Globus pallidus (tissue), 1 donor: ENCODE measurements at regions not wholly inside any gene's neighbourhood (a gene's known extent, or its start where the extent isn't known, plus 50 kb on each side); places are given as distances from the start of the nearest gene placed in this dataset.
"Not testable (repeated sequence)": the region's sequence is repeated elsewhere in the genome, so short reads cannot be mapped to it uniquely, and the experiment has no call there.

ENCODE experiments used
- DNase-seq: peaks from one replicate; pipeline ENCODE4 v3.0.0-alpha.2; 2015; ENCODE audit warnings: low spot score

DNA sequence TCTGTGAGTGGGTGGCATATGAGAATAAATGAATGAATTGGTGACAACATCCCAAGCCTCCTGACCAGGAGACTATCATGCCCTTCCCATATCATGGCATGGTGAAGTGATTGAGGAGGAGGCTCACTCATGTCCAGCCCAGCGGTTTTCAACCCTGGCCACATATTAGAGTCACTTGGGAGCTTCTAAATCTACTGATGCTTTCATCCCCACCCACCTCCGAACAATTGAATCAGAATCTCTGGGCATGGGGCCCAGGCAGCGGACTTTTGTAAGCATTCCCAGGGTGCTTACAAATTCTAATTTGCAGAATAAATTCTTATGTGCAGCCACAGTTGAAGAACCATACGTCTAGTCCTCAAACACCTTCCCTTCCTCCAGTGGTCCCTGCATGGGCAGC lies 81.7 kb upstream of the SEC11C start:
- DNase-seq: no peak

DNA sequence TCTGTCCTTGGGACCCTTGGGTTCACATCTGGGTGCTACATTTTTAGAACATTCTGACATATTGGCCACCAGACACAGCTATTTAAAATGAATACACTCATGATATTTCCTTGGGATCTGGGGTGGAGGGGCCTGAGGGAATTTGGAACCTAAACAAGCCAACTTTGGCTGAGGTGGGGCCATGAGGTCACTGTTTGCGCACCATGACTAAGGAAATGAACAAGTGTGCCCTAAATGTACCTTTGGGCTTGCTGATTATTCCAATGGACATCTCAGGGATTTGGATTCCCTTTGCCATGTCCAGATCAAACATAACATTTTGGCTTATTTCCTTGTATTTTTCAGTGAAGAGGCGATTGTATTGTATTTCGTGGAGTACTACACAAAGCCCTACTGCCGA lies 80.5 kb upstream of the SEC11C start:
- DNase-seq: no peak

DNA sequence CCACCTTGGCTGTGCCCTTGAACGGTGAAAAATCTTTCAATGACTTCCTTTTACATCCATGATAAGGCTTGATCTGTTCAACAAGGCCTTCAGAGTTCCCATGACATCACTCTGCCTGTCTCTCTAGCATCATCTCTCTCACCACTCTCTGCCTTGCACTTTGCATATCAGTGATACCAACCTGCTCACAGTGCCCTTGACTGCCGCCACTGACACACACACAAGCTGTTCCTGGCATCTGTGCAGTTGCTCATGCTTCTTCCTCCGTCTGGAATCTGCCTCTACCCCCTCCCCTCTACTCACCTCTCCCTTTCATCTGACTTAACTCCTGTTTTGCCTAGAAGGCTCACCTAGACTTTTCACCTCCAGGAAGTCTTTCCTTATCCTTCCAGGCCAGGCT lies 79.1 kb upstream of the SEC11C start:
- no peak for DNase-seq

DNA sequence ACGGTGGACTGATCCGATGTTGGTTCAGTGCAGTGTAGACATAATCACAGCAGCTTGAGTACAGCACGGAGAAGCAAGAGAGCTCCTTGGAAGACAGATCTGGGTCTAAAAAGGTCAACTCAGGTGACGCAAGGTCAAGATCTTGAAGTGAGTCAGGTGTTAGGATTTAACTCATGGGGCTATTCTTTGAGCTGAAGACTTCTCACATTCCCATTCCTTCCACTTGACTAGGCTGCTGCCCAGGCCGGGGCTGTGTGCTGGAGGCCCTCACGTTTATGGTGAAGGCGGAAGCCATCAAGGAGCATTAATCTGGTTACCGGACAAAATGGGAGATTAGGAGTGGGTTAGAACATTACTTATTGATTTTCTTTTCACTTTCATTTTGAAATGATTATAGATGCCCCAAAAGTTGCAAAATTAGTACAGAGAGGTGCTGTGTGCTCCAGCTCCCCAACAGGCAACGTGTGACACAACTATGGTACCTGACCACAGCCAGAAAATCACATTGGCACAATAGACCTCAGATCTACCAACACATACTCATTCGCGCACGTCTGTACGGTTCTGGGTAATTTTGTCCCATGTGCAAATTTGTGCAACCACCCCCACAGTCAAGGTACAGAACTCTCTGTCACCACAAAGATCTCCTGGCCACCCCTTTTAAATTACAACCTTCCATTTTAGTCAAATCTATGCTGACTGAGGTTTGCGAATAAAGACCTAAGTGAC lies 77.6 kb upstream of the SEC11C start:
- no peak for DNase-seq

DNA sequence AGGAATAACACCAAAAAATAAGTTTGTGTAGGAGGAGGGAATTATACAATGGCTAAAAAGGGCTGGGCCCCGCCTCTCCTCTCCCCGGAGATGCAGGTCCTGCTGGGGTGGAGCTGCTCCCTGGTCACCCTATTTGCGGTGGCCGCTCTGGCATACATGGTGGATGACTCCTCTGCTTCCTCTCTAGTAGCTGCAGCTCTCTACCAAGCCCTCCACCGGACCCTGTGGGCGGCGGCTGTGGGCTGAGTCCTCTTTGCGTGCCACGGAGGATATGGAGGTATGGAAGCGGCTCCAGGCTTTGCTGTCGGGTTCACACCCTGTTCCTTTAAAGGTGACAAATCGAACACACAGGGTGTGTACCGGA lies 77.1 kb upstream of the SEC11C start:
- no peak for DNase-seq

DNA sequence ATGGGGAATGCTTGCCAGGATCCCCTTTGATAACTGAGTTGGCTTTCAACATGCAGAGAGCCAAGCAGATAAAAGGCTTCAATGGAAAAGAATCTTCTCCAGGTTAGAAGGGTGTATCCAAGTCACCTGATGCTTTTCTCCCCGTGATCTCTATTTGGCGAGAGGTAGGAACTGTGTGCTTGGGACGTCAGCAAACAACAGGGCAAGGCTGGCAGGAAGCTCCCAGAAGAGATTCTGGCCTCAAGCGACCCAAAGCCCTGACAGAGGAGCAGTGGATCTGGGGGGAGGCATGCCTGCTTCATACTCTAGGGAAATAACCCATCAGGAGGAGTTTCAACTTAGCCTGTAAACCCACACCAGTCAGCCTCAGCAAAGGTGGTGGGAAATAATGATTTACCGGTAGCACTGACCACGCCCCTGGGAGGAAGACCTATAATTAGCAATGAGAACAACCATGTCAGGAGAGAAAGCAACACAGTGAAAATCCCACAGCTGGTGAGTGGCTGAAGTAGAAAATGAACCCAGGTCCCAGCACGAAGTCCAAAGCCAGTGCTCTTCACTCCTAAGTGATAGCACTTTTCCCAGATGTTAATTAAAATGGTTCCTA lies 76.3 kb upstream of the SEC11C start:
- DNase-seq: no peak

DNA sequence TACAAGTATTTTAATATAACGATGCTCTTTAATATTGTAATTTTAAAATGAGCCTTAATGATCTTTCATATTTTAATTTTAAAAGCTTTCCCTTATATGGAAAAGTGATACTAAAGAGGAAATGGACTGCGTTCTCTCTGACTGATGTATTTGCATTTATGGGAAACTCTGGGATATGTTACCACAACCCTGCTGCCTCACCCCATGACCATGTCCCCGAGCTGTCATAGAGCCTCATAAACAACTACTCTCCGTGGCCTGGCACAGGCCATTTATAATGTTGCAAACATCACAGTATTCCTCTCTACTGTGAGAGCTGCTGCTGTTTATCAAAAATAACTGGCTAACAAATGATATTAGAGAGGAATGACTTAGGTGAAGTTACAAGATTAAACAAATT lies 75.8 kb upstream of the SEC11C start:
- DNase-seq: no peak

DNA sequence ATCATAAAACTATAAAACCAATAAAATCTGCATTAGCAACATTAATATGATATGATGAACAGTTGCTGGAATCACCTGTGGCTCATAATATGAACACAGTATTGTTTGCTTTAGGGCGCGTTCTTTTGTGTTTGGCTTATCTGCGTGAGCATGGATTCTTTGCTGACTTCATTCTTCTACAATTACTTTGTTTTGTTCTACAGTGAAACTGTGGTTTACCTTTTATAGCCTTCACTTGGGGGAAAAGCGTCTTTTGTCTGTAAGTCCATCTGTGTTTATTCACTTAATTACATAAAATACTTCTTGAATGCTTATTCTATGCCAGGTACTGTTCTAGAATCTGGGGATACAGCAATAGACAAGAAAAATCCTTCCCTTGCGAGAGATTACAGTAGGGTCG lies 74.0 kb upstream of the SEC11C start:
- DNase-seq: no peak

DNA sequence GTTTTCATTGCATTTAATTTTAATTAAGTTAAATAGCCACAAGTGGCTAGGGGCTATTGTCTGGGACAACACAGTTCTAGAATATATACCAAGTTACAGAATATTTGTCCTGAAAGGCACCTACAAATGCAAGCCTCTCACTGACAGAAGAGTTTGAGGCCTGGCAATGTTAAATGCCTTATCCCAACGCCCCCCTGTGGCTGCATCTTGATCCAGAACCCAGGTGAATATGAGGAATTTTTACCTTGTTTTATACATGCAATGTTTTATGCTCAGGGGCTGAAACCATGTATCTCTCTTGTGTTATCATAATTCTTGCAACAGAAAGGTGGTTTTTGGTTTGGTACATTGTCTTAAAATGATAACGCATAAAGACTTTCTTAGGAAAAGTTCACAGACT lies 71.8 kb upstream of the SEC11C start:
- peak; percentile 29 for DNase-seq

DNA sequence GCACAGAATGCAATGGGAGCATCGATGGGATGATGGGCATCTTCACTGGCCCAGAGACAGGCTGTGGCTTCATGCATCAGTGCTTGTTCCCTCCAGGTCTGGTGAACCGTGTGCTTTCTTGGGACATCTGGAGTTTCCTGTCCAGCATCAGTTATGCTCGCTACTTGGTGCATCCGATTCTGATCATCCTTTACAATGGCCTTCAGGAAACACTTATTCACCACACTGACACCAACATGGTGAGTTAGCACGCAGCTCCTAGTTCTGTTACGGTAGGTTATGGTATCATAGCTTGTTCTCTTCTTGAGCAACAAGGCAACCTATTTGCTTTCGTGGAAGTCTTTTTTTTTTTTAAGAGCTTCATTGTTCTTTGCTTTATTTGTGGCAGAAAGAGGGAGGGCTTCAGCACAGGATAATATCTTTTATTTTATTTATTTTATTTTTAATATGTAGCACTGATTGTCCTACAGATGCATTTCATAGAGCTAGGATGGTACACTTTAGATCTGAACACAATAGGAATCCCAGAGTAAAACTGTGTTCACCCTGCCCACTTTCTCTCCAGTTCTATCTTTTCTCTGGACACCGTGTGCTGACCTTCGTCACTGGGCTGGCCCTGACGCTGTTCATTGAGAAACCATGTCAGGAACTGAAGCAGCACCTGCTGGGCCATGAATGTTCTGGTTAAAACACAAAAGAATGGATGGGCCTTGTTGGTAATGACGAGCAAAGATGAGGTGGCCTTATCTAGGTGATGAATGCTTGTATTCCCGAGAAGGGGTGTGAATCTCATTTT lies 71.2 kb upstream of the SEC11C start:
- DNase-seq: no peak

DNA sequence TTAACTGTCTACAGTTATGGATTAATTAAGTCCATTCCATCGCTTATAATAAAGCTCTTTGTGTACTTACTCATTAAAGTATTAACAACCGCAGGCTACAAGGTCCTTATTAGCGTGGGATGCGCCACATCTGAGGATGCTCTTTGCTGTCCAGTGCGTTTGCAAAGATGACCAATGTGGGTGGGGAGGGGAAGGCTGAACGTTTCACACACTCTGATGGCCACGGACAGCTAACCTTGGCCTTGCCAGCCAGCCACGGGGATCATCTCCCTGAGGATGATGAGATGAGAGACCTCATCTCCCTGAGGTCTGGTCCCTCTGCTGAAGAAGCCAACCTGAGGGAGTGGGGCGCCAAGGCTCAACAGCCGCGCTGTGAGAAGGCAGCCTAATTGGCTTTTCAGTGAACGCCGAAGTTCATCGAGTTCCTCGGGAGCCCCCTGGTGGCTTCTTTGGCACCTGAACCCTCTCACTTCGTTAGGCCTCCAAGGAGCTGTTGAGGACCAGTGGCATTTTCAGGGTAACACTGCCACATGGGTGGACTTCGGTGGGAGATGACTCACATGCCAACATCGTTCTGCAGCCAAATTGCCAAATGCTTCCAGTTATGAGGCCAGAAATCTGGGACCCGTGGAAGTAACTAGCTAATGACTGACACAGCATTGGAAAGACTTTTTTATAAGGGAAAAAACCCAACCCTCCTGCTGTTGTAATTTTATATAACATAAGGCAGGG lies 69.3 kb upstream of the SEC11C start:
- peak; percentile 84 for DNase-seq

DNA sequence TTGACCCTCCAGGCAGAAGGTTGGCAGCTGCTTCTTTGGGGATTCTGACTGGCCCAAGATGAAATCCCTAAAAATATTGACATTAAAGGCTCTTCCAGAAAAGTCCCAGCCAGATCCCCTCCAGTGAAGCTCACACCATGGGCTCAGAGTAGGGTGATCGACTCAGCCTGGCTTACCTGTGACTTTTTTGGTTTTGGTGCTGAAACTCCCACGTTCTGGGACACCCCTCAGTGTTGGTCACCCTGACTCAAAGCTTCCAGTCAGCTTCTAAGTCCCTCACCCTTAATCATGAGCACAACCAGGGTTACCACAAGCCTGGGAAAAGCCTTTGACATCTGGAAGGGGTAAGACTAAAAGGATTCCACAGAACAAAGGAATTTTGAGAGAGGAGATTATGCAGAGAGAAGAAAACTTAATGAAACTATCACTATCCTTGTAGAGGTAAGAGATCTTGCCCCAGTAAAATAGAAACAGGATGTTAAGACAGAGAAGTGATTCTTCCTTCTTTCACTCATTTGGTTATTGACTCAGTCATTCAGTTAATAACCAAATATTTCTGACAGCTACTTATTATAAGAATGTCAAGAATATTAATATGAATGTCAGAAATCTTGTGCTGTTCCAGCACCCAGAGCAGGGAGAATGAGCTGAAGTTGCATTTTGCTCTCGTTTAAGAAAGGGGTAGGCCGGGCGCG lies 66.8 kb upstream of the SEC11C start:
- no peak for DNase-seq

DNA sequence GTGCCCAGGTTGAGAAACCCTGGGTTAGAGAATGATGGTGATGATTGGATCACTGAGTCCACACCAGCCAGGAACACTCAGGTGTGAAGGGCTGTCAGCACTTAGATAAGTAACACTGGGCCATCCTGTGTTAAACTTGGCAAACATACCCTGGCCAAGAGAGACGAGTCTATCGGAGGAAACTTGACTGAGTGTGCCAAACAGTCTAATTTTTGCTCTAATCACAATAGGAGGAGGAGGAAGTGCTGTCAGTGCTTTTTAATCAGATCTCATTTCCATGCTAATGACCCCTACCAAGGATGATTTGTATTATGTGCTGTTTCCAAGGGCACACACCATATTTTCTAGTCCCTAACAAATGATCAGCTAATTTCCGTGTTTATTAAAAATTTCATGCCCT lies 63.8 kb upstream of the SEC11C start:
- no peak for DNase-seq

DNA sequence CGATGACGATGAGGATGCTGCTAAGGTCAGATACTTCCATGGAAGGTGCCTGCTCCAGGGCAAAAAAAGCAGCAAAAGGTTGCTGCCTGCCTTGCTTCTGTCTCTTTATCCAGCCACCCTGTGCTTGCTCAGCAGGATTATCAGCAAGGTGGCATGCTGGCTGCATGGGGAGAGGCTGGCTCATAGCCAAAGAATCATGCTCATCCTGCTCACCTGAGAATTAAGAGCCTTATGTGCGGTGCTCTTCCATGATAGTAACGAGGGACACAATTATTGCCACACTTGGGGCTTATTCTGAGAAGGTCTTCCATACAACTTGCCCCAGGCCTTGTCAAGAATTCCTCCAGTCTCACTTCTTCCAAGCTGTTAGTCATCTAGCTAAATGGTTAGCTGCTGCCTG lies 60.4 kb upstream of the SEC11C start:
- no peak for DNase-seq

DNA sequence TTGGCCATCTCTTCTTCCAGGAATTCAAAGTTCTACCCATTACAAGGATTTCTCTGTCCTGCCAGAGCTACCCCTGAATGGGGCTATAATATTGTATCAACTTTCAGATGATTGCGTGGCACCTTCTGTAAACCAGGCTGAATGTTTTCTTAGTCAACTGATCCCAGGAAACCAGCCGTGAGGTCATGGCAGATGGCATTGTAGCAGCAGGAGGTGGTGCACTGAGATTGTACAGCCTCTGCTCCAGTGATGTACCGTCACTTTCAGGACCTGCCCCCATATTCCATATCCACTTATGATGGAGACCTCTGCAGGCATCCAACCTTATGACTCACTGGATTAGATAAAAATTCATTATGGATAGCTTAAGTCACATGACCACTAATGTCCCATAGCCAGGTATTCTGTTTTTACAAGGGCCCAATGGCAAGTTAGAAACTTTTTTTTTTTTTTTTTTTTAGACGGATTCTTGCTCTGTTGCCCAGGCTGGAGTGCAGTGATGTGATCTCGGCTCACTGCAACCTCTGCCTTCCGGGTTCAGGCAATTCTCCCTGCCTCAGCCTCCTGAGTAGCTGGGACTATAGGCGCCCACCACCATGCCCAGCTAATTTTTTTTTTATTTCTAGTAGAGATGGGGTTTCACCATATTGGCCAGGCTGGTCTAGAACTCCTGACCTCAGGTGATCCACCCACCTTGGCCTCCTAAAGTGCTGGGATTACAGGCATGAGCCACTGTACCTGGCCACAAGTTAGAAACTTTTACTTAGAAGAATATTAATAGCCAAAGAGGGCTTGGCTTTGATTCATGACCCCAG lies 59.8 kb upstream of the SEC11C start:
- DNase-seq: not testable (repeated sequence)

DNA sequence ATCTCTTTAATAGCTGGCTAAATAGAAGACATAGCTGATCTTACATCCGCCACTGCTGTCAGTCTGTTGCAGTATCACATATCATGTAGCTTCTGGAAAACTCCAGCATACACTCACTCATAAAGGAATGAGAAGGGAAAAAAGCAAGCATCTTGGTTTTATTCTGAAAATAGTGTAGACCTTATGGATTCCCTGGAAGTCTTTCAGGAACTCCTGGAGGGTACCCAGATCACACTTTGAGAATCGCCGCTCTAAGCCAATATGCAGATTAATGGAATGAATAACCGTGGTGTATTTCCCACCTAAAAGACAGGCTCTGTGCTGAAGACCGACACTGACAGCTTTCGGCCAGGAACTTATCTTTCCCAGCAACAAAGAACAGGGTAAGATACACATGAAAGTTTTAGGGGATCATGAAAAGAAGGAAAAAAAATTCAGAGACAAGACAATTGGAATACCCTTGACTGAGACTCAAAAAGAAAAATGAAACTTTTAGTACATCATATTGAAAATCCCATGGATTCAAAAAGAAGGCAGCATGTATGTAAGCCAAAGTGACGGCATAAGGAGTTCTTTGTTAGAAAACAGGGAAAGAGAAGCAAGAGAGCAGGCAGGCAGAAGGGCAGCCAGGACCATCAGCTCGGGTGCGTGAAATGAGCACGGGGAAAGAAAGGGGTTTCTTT lies 56.4 kb upstream of the SEC11C start:
- DNase-seq: peak; percentile 45

DNA sequence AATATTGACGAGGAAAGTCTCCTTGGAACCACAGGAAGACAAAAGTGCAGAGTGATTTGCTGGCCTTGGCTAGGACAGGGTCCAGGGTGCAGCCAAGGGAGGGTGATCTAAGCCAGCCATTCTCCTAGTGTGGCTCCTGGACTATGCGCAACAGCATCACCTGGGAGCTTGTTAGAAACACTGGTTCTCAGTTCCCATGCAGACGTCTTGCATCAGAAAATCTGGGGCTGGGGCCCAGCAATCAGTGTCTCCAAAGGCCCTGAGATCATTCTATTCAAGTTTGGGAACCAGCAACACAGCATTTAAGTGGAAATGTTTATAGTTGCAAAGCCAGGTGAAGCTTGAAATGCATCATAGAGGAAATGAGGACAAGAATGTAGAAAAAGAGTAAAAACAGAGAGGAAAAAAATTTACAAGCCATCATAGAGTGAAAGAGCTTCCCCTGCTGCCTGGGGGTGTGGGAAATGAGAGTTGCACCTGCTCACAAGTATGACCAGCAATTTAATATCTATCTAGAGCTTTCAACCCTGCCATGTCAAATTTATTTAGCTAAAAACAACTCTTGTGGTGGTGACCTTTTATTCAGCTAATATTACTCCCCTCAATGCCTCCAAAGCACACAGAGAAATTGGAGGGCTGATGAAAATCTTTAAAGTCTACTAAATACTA lies 54.4 kb upstream of the SEC11C start:
- no peak for DNase-seq

DNA sequence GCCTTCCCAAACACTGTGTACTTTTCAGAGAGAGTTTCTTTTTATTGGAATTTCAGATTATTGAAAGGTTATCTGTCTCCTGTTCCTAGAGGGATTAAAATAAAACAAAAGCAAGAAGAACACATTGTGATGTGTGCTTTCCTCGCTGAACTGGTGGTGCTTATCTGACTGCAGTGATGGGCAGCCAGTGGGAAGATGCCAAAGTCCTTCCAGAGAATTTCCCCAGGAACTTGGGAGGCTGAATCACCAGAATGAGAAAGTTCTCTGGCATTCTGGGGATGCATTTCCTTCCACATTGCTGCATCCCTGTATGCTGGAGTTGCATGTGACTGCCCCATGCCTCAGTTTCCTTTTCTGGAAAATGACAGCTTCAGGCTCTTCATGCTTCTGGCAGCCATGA lies 53.9 kb upstream of the SEC11C start:
- no peak for DNase-seq

DNA sequence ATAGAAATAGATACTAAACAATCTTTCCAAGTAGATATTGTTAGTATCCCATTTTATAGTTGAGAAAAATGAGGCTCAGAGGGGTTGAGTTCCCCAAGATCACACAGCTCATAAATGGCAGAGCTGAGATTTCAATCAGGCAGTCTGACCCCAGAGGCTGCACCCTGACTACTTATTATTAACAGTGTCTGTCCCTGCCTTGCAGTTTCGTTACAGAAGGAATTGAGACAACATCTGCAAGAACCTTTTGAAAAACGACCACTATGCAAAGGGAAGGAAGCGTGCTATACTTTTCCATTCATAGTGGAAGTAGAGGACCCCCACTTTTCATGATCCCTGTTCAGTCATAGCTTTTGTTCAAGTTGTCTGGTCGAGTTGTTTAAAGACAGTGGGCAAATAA lies 53.2 kb upstream of the SEC11C start:
- DNase-seq: no peak

DNA sequence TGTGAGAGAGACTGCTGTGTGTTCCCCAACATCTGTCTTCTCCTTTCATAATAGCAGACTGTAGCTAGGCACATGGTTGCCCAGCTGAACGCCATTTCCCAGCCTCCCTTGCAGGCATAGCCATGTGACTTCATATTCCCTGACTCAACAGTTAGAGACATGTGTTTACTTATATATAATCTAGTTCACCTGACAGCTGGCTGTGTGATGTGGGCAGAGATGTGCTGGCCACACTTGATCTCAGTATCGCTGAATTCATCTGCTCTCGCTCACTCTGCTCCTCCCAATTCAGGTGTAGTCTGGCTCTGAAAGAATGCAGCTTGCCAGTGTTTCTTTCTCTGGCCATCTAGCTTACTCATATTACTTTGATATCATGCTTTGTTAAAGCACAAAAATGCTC lies 52.3 kb upstream of the SEC11C start:
- no peak for DNase-seq
